Aorta (tissue), 5 donors: ENCODE measurements at regions not wholly inside any gene's neighbourhood (a gene's known extent, or its start where the extent isn't known, plus 50 kb on each side); places are given as distances from the start of the nearest gene placed in this dataset.

ENCODE experiments used
- ATAC-seq: fragments of 200-7000 bp; cut with Tn5 transposase; one replicate; pipeline ENCODE4 v1.9.1; 2022; ENCODE audit warnings: moderate library complexity; ENCODE audit not compliant: low FRiP score
- DNase-seq, 2 donors: peaks; one replicate each; pipeline ENCODE4 v3.0.0-alpha.2; 2020
- H3K27ac ChIP-seq, 2 donors: one replicate each; pipeline ENCODE4 v1.5.1; 2013; ENCODE audit warnings: low read length in 2 of 2, mild to moderate bottlenecking in 2 of 2, moderate library complexity in 2 of 2, control low read depth in 1 of 2, inconsistent platforms in 1 of 2, low read depth in 1 of 2
- H3K27me3 ChIP-seq, 2 donors: one replicate each; pipeline ENCODE4 v1.6.1; 2013; ENCODE audit warnings: control low read depth in 1 of 2, low read length in 1 of 2, mild to moderate bottlenecking in 1 of 2, moderate library complexity in 1 of 2; ENCODE audit not compliant: insufficient read depth in 2 of 2, control insufficient read depth in 1 of 2
- H3K36me3 ChIP-seq, 2 donors: one replicate each; pipeline ENCODE4 v1.6.1; 2013; ENCODE audit warnings: control low read depth in 1 of 2, low read length in 1 of 2, mild to moderate bottlenecking in 1 of 2; ENCODE audit not compliant: insufficient read depth in 2 of 2, control insufficient read depth in 1 of 2
- H3K4me1 ChIP-seq, 2 donors: one replicate each; pipeline ENCODE4 v1.6.1; 2013; ENCODE audit warnings: low read length in 2 of 2, control low read depth in 1 of 2, mild to moderate bottlenecking in 1 of 2, moderate library complexity in 1 of 2; ENCODE audit not compliant: insufficient read depth in 2 of 2, control insufficient read depth in 1 of 2
- H3K4me3 ChIP-seq, 2 donors: one replicate each; pipeline ENCODE4 v1.5.1; 2013; ENCODE audit warnings: low read length in 2 of 2, control low read depth in 1 of 2, mild to moderate bottlenecking in 1 of 2
- H3K9me3 ChIP-seq: one replicate; pipeline ENCODE4 v1.6.1; 2013; ENCODE audit warnings: mild to moderate bottlenecking, low read length; ENCODE audit not compliant: control insufficient read depth
- WGBS, 2 donors: extraction: QIAGEN DNeasy Blood & Tissue Kit; methylation state at CpG; one replicate each; pipeline ENCODE4 v1.1.7; 2013; 5-methylcytosine and 5-hydroxymethylcytosine counted together
- intact Hi-C, 2 donors: fragments of 100-400 bp; cut with DNase I; formaldehyde crosslinking; loops; one replicate each; pipeline versions ENCODE4 v1.14.2 to v1.15.0; 2022
- donor health status: healthy with polysubstance abuse.
- donor health status: Bipolar disorder and iron deficiency.
- donor health status: DM: no; HTN: no; CAD: no.
- donor health status: DM: no; HTN: no; CAD: no.
- donor health status: DM: yes; HTN: yes; CAD: no.

GRCh38 chr2:16034151-16034974 lies 94.0 kb downstream of the MYCN start:
- ATAC-seq: no peak

GRCh38 chr2:16033032-16033293 lies 92.6 kb downstream of the MYCN start:
- H3K36me3 ChIP-seq: no peaks in the 10 kb centered on the region
- H3K9me3 ChIP-seq: no peaks in the 10 kb centered on the region
- H3K4me1 ChIP-seq: no peaks in the 10 kb centered on the region
- H3K4me3 ChIP-seq: no peak overlapping the region
- no peak overlapping the region for H3K27ac ChIP-seq
- intact Hi-C loops: no loop called here
- WGBS, 2 donors: 95 to 97% methylated on average over 4 of the region's 4 CpGs
- no peaks in the 10 kb centered on the region for H3K27me3 ChIP-seq
- ATAC-seq (no peak), DNase-seq (no peak)

More at GRCh38 chr2:16034151-16034974, 94.0 kb downstream of the MYCN start:
- DNase-seq: no peak
- no peaks in the 10 kb centered on the region for H3K36me3 ChIP-seq
- peaks cover 0 to 4% of the 10 kb centered on the region in 2 donors for H3K27me3 ChIP-seq
- 49 to 52% methylated on average over 5 of the region's 5 CpGs for whole genome bisulfite sequencing, 2 donors
- H3K4me1 ChIP-seq: no peaks in the 10 kb centered on the region
- intact Hi-C loops: no loop called here
- no peak overlapping the region for H3K4me3 ChIP-seq
- no peaks in the 10 kb centered on the region for H3K9me3 ChIP-seq
- no peak overlapping the region for H3K27ac ChIP-seq

- H3K36me3 ChIP-seq: no peaks in the 10 kb centered on the region
- ATAC-seq: no peak
- no peak overlapping the region for H3K27ac ChIP-seq
- H3K4me1 ChIP-seq: no peaks in the 10 kb centered on the region
- intact Hi-C loops: no loop called here
- no peaks in the 10 kb centered on the region for H3K9me3 ChIP-seq
- WGBS, 2 donors: 94 to 97% methylated on average over 11 of the region's 11 CpGs
- DNase-seq: no peak
- no peaks in the 10 kb centered on the region for H3K27me3 ChIP-seq
- H3K4me3 ChIP-seq: no peak overlapping the region
Measured at GRCh38 chr2:16032282-16033031, 92.1 kb downstream of the MYCN start.

GRCh38 chr2:16031848-16032159 lies 91.5 kb downstream of the MYCN start:
- H3K9me3 ChIP-seq: no peaks in the 10 kb centered on the region
- DNase-seq: no peak
- no peaks in the 10 kb centered on the region for H3K4me1 ChIP-seq
- intact Hi-C loops: no loop called here
- no peaks in the 10 kb centered on the region for H3K27me3 ChIP-seq
- H3K27ac ChIP-seq: no peak overlapping the region
- WGBS, 2 donors: 63 to 68% methylated on average over 8 of the region's 8 CpGs
- no peak overlapping the region for H3K4me3 ChIP-seq
- no peak for ATAC-seq
- H3K36me3 ChIP-seq: no peaks in the 10 kb centered on the region

GRCh38 chr2:16031058-16031847 lies 90.9 kb downstream of the MYCN start:
- Histone ChIP-seq H3K36me3 (no peaks in the 10 kb centered on the region), H3K27ac (no peak overlapping the region), H3K4me3 (no peak overlapping the region), H3K9me3 (no peaks in the 10 kb centered on the region), H3K27me3 (no peaks in the 10 kb centered on the region), H3K4me1 (no peaks in the 10 kb centered on the region)
- no peak for DNase-seq
- no peak for ATAC-seq
- WGBS, 2 donors: 40 to 48% methylated on average over 11 of the region's 11 CpGs
- intact Hi-C loops: no loop called here

GRCh38 chr2:16030206-16031057 lies 90.1 kb downstream of the MYCN start:
- intact Hi-C loops: no loop called here
- Histone ChIP-seq H3K27ac (no peak overlapping the region), H3K4me1 (no peaks in the 10 kb centered on the region), H3K27me3 (no peaks in the 10 kb centered on the region), H3K36me3 (no peaks in the 10 kb centered on the region), H3K4me3 (no peak overlapping the region), H3K9me3 (no peaks in the 10 kb centered on the region)
- no peak for DNase-seq
- 75 to 77% methylated on average over 24 of the region's 24 CpGs for WGBS, 2 donors
- ATAC-seq: no peak

GRCh38 chr2:16028644-16029043 lies 88.3 kb downstream of the MYCN start:
- ATAC-seq (no peak), DNase-seq (no peak)
- H3K27ac ChIP-seq: no peak overlapping the region
- no peaks in the 10 kb centered on the region for H3K27me3 ChIP-seq
- no peaks in the 10 kb centered on the region for H3K4me1 ChIP-seq
- no peaks in the 10 kb centered on the region for H3K36me3 ChIP-seq
- no peak overlapping the region for H3K4me3 ChIP-seq
- WGBS, 2 donors: 84 to 86% methylated on average over 8 of the region's 8 CpGs
- no peaks in the 10 kb centered on the region for H3K9me3 ChIP-seq
- intact Hi-C loops: no loop called here

- DNase-seq (no peak), ATAC-seq (no peak)
- intact Hi-C loops: loop anchor here in 1 of 2 donors (2.0 kb wide), 1 partner anchor 366 kb away; no protein-coding TSS in a partner anchor
- no peaks in the 10 kb centered on the region for H3K4me1 ChIP-seq
- H3K4me3 ChIP-seq: no peak overlapping the region
- H3K27ac ChIP-seq: no peak overlapping the region
- 50 to 57% methylated on average over 8 of the region's 8 CpGs for WGBS, 2 donors
- no peaks in the 10 kb centered on the region for H3K36me3 ChIP-seq
- no peaks in the 10 kb centered on the region for H3K9me3 ChIP-seq
- H3K27me3 ChIP-seq: no peaks in the 10 kb centered on the region
Measured at GRCh38 chr2:16026816-16027501, 86.6 kb downstream of the MYCN start.
